NCI-H748 (cell line): ENCODE measurements at regions not wholly inside any gene's neighbourhood (a gene's known extent, or its start where the extent isn't known, plus 50 kb on each side); places are given as distances from the start of the nearest gene placed in this dataset.

Source experiments
- DNase-seq: peaks from one replicate; lab custom pipeline; 2025; ENCODE audit not compliant: unreplicated experiment; lab: John Stamatoyannopoulos, UW

DNA sequence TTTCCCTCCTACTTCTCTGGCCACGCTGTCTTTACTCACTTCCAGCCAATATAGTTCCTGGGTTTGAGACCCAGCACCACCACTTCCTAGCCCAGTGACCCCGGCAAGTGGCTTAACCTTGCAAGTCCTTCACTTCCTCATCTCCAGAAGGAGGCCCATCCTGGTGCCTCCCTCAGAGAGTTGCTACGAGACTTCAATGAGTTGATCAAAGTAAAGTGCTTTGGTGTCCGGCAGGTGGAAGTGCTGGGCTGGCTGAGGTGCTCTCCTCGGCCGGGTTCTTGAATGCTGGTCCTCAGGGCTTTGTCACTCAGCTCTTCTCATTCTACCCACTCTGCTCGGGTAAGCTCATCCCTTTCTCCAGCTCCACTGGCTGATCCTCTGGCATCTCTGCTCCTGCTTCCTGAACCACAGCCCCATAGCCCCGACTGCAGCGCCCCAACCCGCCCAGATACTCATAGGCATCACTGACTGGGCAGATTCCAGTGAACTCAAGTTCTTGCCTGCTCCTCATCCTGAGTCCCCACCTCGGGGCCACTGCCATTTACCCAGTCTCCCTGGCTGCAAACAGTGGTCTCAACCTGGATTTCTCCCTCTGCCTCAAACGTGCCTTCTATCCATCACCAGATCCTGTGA lies 75.8 kb upstream of the WNT4 start:
- no peak for DNase-seq

DNA sequence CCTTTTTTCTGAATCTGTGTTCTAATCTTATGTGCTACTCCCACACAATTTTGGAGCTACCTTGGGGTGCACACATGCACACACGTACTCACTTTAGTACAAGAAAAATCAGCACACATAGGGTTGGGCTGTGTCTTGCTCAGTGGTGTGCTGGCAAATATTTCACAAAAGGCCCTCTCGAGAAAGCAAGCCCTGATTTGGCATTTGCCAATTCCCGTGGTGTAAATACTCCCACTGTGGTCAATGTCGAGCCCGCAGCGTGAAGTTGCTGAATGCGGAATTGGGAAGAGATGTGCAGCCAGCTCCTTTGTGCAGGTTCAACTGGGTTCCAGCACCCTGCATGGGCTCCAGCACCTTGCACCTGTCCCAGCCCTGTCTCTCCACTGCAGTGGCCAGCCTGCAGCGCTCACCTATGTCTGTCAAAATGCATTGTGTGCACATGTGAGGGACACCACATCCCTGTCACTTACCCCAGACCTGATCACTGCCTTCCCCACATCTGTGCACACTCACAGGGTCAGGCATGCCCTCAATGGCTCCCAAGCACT lies 78.4 kb upstream of the WNT4 start:
- DNase-seq, result no peak

DNA sequence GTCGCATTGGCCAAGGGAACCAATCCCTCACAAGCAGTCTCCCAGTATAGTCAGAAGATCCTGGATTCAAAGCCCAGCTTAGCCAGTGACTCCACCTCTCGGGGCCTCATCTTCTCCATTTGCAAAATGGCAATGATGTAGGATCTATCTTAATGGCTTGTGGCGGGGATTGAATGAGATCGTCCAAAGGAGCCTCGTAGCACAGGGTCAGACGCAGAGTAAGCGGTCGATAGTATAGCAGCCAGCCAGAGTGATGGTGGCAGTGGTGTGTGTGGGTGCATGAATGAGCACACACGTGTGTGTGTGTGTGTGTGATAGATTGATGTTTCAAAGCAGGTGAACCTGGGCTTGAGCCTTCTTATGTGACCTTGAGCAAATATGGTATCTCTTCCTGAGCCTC lies 79.8 kb upstream of the WNT4 start:
- no peak for DNase-seq

DNA sequence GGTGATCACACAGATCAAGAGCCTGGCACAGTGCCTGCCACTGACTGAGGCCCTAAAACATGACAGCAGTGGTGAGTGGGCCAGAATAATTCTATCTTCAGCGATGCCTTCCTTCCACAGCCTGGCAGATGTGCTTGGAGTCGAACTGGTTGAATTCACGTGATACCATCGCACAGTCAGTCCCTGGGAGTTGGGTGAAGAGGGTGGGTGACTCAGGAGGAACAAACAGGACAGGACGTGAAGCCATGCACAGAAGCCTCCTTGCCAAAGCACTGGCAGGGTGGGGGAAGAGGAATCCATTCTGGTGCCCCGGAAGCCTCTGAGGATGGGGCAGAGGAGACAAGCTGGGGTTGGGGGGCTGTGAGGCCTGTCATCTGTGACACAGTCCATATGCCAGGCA lies 80.3 kb upstream of the WNT4 start:
- no peak for DNase-seq

DNA sequence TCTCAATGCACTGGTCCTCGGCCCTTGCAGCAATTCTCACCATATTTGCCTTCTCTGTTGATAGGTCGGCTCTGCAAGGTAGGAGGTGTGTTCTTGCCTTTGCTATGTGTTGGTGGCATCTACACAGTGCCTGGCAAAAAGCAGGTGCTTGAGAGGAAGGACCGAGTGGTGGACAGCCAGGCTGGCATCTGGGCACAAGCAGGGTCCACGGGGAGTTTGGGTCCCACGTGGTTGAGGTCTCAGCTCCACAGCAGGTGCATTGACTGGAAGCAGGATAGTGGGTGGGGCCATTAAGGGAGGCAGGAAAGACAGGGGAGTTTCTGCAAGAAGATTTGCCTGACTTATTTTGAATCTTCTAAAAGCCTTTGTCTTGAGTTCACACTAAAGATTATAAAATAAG lies 81.2 kb upstream of the WNT4 start:
- DNase-seq, result no peak

DNA sequence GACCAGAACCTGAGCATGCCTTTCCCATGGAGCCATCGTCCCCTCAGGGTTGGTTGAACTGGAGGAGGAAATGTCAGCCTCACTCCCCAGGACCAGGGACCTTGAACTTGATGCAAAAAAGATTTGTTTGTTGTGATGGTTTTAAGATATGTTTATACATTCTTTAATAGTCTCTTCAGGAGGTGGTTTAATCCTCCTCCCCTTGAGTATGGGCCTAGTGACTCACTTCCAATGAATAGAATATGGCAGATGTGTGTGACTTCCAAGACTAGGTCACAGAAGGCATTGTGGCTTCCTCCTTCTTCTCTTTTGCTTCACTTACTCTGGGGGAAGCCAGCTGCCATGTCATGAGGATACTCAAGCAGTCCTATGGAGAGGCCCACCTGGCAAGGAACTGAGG lies 81.7 kb upstream of the WNT4 start:
- DNase-seq, result no peak

DNA sequence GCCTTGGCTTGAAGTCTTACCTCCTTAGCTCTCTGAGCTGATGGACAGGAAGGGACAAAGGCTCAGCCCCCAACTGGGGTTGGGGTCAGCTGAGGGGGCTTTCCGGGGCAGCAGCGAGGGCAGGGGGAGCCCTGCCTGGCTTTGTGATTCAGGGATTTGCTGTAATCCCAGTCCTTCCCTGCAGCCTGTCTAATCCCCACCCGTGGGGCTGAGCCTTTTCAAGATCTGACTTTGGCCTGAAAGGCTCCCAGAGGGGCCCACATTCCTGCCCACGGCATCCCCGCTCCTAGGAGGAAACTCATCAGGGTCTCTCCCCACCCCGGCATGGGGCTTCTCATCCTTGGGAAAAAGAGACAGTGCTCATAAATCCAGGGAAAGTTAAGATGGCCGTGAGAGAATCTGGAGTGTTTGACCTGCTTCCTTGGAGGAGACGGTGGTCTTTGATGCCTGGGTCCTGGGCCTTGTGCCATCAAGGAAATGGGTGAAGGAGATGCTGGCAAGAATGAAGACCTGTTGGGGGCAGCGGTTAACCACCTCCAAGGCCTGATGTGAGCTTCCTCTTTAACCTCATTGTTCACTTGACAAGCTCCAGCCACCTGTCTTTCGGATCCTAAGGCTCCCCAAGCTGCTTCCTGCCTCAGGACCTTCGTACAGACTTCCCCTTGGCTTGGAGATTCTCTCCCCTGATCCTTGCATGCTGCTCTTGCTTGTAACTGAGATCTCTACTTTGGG lies 83.1 kb upstream of the WNT4 start:
- DNase-seq, result no peak

DNA sequence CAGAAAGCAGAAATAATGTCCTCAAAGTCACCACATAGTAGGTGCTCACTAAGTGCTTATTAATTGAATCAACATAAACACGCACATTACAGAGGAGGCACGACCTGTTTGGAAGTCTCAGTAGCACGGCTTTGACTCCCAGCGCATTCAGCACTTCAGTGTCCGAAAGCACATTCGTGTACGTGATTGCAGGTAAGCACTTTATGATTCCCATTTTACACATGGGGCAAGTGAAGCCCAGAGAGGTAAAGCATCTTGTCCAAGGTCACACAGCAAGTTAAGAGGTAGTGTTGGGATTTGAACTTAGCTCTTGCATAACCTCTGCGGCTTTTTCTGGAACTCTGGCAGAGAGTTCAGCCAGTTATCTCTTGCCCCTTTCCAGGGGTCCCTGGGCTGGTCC lies 85.2 kb upstream of the WNT4 start:
- no peak for DNase-seq

DNA sequence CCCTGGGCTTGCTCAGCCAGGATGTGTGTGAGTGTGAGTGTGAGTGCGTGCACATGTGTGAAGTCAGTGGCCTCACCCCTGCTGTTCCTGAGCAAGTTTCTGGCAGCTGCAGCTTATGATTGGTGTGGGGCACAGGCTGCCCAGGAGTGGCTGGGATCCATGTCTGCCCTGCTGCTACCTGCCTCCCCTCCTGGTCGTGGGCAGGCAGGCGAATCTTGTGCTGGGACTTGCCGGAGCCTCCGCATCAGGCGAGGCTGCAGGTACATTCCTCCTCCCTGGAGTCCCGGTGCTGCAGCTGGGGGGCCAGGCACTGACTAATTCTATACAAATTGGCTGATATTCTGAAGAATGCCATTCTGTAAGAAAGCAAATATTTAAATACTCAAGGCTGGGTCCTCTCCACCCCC lies 85.6 kb upstream of the WNT4 start:
- DNase-seq, result no peak

DNA sequence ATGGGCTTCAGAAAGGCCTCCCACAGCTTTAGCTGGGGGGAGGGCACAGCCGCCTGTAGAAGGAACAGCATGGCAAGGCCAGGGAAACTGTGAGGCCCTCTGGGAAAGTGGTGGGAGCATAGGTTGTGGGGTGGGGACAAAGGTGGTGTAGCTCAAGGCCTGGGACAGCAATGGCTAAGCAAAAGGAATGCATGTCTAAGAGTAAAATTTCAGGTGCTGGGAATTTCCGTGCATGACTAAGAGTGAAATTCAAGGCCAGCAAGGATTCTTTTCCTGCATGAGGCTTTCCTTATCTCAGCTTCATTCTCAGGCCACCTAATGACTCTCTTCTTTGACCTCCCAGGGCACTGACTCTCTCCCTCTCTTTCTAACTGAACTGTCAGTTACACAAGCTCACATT lies 86.5 kb upstream of the WNT4 start:
- no peak for DNase-seq

DNA sequence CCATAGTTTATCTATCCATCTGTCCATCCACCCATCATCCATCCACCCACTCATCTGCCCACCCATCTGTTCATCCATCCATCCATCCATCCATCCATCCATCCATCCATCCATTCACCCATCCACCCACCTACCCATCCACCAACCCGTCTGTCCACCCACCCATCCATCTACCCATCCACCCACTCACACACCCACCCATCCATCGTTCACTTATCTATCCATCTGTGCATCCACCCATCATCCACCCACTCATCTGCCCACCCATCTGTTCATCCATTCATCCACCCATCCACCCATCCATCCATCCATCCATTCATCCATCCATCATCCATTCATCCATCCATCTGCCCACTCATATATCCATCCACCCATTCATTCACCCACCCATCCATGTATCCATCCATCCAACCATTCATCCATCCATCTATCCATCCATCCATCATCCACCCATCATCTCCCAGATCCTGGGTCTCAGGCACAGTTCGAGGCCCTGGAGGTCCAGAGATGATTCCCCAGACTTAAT lies 88.2 kb upstream of the WNT4 start:
- no peak for DNase-seq

DNA sequence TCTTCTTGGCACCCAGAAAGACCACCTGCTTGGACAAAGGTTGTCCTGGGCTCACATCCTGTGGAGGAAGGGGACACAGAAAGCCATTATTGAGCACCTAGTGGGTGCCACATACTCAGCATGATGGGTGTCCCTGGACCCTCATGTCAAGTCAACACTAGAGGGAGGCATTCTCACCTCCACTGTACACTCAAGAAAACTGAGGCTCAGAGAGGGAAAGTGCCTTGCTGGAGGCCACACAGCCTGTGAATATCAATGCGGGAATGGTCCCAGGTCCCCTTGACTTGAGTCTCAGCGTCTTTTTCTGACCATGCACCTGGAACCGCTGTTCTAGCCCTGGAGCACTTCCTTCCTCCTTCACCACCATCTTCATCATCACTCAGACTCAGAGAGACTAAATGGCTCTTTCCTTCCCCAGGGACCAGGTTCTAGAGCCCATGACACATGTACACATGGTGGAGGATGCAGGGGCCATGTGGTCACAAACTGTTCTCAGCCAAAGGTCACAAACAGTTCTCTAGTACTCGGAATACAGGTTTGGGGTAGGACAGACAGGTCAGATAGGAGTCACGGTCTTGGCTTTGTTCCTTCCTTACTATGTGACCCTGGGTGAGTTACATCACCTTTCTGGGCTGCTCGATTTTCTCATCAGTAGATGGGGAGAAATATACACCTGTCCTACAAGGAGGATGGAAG lies 89.2 kb upstream of the WNT4 start:
- DNase-seq, result no peak

DNA sequence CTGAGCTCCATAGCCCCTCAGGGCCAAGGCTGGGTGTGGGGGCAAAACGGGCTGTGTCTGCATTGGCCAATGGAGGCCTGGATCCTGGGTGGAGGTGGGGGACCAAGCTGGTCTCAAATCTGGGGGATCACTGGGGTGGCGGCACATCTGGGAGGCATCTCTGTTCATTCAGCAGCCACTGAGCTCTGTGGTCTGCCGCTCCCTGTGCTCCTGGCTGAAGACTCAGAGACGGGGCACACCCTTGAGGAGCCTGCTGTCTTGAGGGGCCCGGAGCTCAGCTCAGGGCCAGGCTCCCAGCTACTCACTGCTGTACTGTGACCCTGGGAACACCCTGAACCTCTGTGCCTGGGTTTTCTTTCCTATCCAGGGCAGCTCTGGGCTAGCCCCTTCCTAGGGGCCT lies 90.3 kb upstream of the WNT4 start:
- DNase-seq, result no peak

DNA sequence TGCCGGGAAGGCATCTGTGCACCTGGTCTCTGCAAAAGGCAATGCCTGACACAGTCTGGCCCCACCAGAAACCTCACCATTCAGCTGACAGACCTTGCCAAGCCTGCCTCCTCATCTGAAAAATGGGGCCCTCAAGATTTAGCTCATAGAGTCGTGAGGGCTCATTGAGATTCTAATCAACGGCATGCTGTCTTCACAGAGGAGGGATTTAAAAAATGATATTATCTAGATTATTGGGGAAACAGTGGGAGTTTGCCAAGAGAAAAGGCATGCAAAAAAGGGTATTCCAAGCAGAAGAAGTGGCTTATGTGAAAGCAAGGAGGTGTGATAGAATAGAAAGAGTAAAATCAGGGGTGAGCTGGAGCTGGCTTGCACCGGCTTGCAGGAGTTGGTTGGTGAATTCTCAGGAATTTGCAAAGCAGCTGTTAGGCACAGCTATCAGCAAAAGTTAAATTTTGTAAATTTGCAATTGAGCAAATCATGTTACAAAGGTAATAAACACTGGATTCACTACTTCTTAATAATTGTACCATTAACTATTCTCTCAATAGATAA lies 91.7 kb upstream of the WNT4 start:
- DNase-seq, result no peak

DNA sequence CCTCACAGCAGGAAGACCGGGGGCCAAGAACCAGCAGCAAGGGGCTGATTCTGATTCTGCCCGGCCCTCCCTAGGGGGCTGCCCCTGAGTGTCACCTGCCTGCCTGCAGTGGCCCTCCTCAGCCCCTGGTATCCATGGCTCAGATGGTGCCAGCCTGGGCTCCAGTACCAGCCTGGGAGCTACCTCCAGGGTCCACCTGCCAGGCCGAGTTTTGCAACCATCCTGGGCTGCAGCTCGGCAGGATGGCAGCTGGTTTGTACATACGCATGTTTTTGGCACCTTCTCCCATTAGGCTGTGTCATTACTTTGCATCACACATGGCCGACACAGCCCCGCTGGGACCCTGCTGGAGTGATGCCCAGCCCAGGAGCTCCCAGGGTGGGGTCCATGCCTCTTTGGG lies 93.3 kb upstream of the WNT4 start:
- no peak for DNase-seq

DNA sequence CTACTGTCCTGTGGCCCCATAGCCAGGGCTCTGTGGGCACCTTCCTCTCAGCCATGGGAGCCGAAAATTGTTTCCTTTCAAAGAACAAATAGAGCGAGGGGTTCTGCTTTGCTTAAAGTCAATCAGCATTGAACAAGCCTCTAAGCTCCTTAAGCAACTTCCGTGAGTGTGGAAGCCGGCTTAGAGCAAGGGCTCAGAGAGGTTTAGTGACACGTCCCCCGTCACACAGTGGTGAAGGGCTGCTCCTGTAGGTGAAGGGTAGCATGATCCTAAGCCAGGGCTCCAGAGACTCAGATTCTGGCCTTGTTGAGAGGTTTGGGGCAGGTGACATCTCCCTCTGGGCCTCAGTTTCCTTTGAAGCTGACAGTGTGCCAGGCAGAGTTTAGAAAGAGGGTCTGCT lies 94.0 kb upstream of the WNT4 start:
- no peak for DNase-seq

DNA sequence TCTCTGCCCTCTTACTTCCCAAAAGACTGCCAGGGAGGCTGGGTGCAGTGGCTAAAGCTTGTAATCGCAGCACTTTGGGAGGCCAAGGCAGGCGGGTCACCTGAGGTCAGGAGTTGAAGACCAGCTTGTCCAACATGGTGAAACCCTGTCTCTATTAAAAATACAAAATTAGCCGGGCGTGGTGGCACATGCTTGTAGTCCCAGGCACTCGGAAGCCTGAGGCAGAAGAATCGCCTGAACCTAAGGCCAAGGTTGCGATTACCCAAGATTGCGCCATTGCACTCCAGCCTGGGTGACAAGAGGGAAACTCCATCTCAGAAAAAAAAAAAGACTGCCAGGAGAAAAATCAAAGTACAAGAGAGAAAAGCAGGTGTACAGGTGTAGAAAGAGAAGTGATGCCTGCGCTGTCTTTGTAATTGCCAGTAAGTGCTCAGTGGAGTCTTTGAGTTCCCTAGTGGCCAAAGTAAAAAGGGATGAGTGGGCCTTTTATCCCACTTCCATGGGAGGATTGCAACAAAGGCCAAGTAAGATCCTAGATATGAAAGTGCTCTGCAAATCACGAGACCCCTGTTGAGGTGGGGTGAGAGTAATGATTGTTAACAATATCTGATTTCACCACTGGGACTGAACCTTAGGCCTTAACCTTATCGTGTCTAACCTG lies 94.7 kb upstream of the WNT4 start:
- DNase-seq, result no peak

DNA sequence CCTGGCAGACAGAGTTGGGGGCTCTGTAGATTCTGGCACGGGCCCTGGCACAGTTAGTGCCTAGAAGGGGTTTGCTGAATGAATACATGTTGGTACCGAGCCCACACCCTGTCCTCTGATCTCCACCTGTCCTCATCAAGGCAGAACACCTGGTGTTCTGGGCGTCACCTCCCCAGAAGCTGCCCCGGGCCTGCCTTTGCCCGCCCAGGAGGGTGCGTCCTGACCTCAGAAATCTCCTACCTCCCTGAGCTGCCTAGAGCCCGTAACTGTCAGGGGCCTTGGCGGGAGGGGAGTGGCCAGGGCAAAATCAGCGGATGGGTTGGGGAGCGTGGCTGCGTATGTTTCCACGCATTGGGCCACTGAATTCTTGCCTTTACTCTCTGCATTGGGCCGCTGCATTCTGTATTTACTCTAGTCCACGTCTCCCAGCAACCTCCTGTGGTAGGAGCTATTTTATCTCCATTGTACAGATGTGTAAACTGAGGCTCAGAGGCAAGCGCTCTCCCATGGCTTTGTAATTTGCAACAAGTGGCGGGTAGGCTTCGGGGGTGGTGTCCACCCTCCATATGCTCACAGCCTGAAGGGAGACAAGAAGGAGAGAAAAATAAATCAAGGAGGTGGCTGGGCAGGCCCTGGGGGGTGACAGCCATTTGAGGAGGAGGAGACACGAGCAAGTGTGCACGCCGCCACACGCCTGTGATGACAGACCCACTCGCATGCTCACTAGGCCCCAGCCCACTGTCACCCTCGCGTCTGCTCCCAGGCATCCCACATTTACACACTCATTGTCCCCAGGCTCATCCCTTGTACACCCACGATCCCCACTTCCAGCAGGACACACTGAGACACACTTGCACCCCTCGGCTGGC lies 95.7 kb upstream of the WNT4 start:
- no peak for DNase-seq

DNA sequence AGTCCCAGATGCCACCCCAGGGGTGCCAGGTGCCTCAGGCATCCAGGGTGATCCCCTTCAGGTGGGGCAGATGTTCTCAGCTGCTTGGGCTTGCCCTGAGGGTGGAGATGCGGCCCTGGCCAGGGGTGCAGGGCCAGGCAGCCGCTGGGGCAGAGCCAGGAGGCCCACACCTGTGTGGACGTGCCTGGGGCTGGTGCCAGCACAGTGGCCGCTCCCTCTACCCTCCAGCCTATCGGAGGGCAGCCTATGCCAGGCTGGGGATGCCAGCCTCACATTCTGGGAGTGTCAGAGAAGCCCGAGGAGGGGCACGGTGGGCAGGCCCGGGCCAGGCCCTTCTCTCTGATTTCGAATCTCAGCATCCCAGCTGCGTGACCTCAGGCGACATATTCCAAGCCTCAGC lies 96.5 kb upstream of the WNT4 start:
- no peak for DNase-seq

DNA sequence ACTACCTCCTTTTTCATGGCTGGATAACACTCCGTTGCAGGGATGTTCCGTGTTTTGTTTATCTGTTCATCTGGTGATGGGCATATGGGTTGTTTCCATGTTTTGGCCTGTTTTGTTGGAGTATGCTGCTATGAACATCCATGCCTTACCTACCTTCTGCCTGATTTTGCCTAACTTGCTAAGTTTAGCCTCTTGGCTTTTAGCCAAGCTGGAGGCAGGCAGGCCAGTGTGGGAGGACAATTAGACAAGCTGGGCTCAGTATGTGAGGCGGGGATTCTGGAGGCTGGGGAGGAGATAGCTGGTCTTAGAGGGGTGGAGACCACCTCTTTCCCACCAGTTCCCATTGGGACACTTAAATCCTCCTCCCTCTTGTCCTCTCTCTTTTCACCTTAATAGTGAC lies 98.4 kb upstream of the WNT4 start:
- DNase-seq, result no peak
